Activated CD4-positive, alpha-beta T cell treated with anti-CD3 and anti-CD28 coated beads, Interleukin-2, amount 10 ng/mL, durations not matched to agents 24 days and 14 days (primary cell): ENCODE measurements at regions not wholly inside any gene's neighbourhood (a gene's known extent, or its start where the extent isn't known, plus 50 kb on each side); places are given as distances from the start of the nearest gene placed in this dataset.
"Not testable (repeated sequence)": the region's sequence is repeated elsewhere in the genome, so short reads cannot be mapped to it uniquely, and the experiment has no call there.

Source experiments
- DNase-seq: peaks from one replicate; pipeline ENCODE4 v3.0.0; 2022
- H3K27ac Mint-ChIP-seq: one replicate; pipeline ENCODE4 v1.8.0; 2022; ENCODE audit warnings: mild to moderate bottlenecking, mixed read lengths
- H3K27me3 Mint-ChIP-seq: one replicate; pipeline ENCODE4 v1.8.0; 2022; ENCODE audit warnings: mixed read lengths
- H3K36me3 Mint-ChIP-seq: one replicate; pipeline ENCODE4 v1.8.0; 2022; ENCODE audit warnings: low read depth, mild to moderate bottlenecking, mixed read lengths
- H3K4me1 Mint-ChIP-seq: one replicate; pipeline ENCODE4 v1.8.0; 2021; ENCODE audit warnings: mixed read lengths
- H3K4me3 Mint-ChIP-seq: one replicate; pipeline ENCODE4 v1.8.0; 2022; ENCODE audit warnings: mild to moderate bottlenecking, moderate library complexity, mixed read lengths
- H3K9me3 Mint-ChIP-seq: one replicate; pipeline ENCODE4 v1.8.0; 2021; ENCODE audit warnings: mixed read lengths
- intact Hi-C: fragments of 100-400 bp; cut with micrococcal nuclease; formaldehyde crosslinking; loops from one replicate; pipeline ENCODE4 v1.15.1; 2023

- Mint-ChIP-seq H3K4me1 (no peaks in the 10 kb centered on the region), H3K27ac (no peak overlapping the region), H3K9me3 (peaks cover 3% of the 10 kb centered on the region), H3K36me3 (no peaks in the 10 kb centered on the region), H3K27me3 (peaks cover 8% of the 10 kb centered on the region), H3K4me3 (no peak overlapping the region)
- intact Hi-C loops: no loop called here
- no peak for DNase-seq
Observed at GRCh38 chr12:94841904-94842610, 161.4 kb downstream of the NDUFA12 start.

- no peak for DNase-seq
- peaks cover 3% of the 10 kb centered on the region for H3K9me3 Mint-ChIP-seq
- no peaks in the 10 kb centered on the region for H3K36me3 Mint-ChIP-seq
- no peak overlapping the region for H3K4me3 Mint-ChIP-seq
- H3K27ac Mint-ChIP-seq: no peak overlapping the region
- no peaks in the 10 kb centered on the region for H3K4me1 Mint-ChIP-seq
- H3K27me3 Mint-ChIP-seq: peaks cover 7% of the 10 kb centered on the region
- intact Hi-C loops: no loop called here
Observed at GRCh38 chr12:94841177-94841576, 162.3 kb downstream of the NDUFA12 start.

GRCh38 chr12:94839347-94839746, 164.2 kb downstream of the NDUFA12 start:
- DNase-seq: no peak
- no peak overlapping the region for H3K27ac Mint-ChIP-seq
- no peak overlapping the region for H3K4me3 Mint-ChIP-seq
- intact Hi-C loops: no loop called here
- H3K9me3 Mint-ChIP-seq: no peaks in the 10 kb centered on the region
- no peaks in the 10 kb centered on the region for H3K36me3 Mint-ChIP-seq
- H3K4me1 Mint-ChIP-seq: no peaks in the 10 kb centered on the region
- no peaks in the 10 kb centered on the region for H3K27me3 Mint-ChIP-seq

GRCh38 chr12:94836952-94837670, 166.4 kb downstream of the NDUFA12 start:
- H3K27ac Mint-ChIP-seq, DNase-seq, H3K4me3 Mint-ChIP-seq, H3K27me3 Mint-ChIP-seq, H3K4me1 Mint-ChIP-seq, H3K9me3 Mint-ChIP-seq, H3K36me3 Mint-ChIP-seq, intact Hi-C loops: not testable (repeated sequence)

- H3K4me3 Mint-ChIP-seq: no peak overlapping the region
- intact Hi-C loops: no loop called here
- H3K4me1 Mint-ChIP-seq: peaks cover 9% of the 10 kb centered on the region
- H3K27me3 Mint-ChIP-seq: no peaks in the 10 kb centered on the region
- H3K27ac Mint-ChIP-seq: no peak overlapping the region
- peaks cover 5% of the 10 kb centered on the region for H3K9me3 Mint-ChIP-seq
- DNase-seq: no peak
- H3K36me3 Mint-ChIP-seq: no peaks in the 10 kb centered on the region
Observed at GRCh38 chr12:94834036-94834625, 169.4 kb downstream of the NDUFA12 start.

GRCh38 chr12:94832780-94833681, 170.5 kb downstream of the NDUFA12 start:
- H3K9me3 Mint-ChIP-seq: peaks cover 7% of the 10 kb centered on the region
- no peak overlapping the region for H3K27ac Mint-ChIP-seq
- DNase-seq: no peak
- H3K36me3 Mint-ChIP-seq: no peaks in the 10 kb centered on the region
- intact Hi-C loops: no loop called here
- H3K27me3 Mint-ChIP-seq: no peaks in the 10 kb centered on the region
- H3K4me3 Mint-ChIP-seq: no peak overlapping the region
- peaks cover 9% of the 10 kb centered on the region for H3K4me1 Mint-ChIP-seq

GRCh38 chr12:94832105-94832504, 171.4 kb downstream of the NDUFA12 start:
- H3K4me3 Mint-ChIP-seq: no peak overlapping the region
- intact Hi-C loops: no loop called here
- no peaks in the 10 kb centered on the region for H3K36me3 Mint-ChIP-seq

GRCh38 chr12:94831081-94831751, 172.3 kb downstream of the NDUFA12 start:
- peak overlapping the region; percentile 54 for H3K27ac Mint-ChIP-seq
- peaks cover 10% of the 10 kb centered on the region for H3K9me3 Mint-ChIP-seq
- intact Hi-C loops: no loop called here
- H3K27me3 Mint-ChIP-seq: no peaks in the 10 kb centered on the region
- no peaks in the 10 kb centered on the region for H3K36me3 Mint-ChIP-seq
- peaks cover 9% of the 10 kb centered on the region for H3K4me1 Mint-ChIP-seq
- peak; percentile 63 for DNase-seq
- H3K4me3 Mint-ChIP-seq: peak overlapping the region; percentile 10

More at GRCh38 chr12:94832105-94832504, 171.4 kb downstream of the NDUFA12 start:
- no peak for DNase-seq
- Mint-ChIP-seq H3K27me3 (no peaks in the 10 kb centered on the region), H3K4me1 (peaks cover 9% of the 10 kb centered on the region), H3K27ac (no peak overlapping the region), H3K9me3 (peaks cover 10% of the 10 kb centered on the region)

- Mint-ChIP-seq H3K27me3 (peaks cover 5% of the 10 kb centered on the region), H3K4me3 (no peak overlapping the region), H3K36me3 (no peaks in the 10 kb centered on the region), H3K27ac (no peak overlapping the region), H3K9me3 (peaks cover 10% of the 10 kb centered on the region), H3K4me1 (peaks cover 9% of the 10 kb centered on the region)
- intact Hi-C loops: no loop called here
- DNase-seq: no peak
Observed at GRCh38 chr12:94829552-94829951, 173.9 kb downstream of the NDUFA12 start.

GRCh38 chr12:94819011-94819410, 168.7 kb upstream of the TMCC3 start:
- H3K4me1 Mint-ChIP-seq: no peaks in the 10 kb centered on the region
- intact Hi-C loops: no loop called here
- no peaks in the 10 kb centered on the region for H3K36me3 Mint-ChIP-seq
- no peak overlapping the region for H3K4me3 Mint-ChIP-seq
- DNase-seq: no peak
- no peak overlapping the region for H3K27ac Mint-ChIP-seq
- H3K27me3 Mint-ChIP-seq: no peaks in the 10 kb centered on the region
- peaks cover 7% of the 10 kb centered on the region for H3K9me3 Mint-ChIP-seq

- H3K27me3 Mint-ChIP-seq: no peaks in the 10 kb centered on the region
- H3K4me3 Mint-ChIP-seq: no peak overlapping the region
- H3K27ac Mint-ChIP-seq: no peak overlapping the region
- H3K9me3 Mint-ChIP-seq: peaks cover 15% of the 10 kb centered on the region
- intact Hi-C loops: no loop called here
- no peak for DNase-seq
- H3K36me3 Mint-ChIP-seq: peaks cover 2% of the 10 kb centered on the region
- no peaks in the 10 kb centered on the region for H3K4me1 Mint-ChIP-seq
Observed at GRCh38 chr12:94817695-94818075, 167.3 kb upstream of the TMCC3 start.

- H3K36me3 Mint-ChIP-seq, DNase-seq, H3K4me3 Mint-ChIP-seq, H3K27ac Mint-ChIP-seq, H3K4me1 Mint-ChIP-seq, intact Hi-C loops, H3K27me3 Mint-ChIP-seq: not testable (repeated sequence)
- peaks cover 15% of the 10 kb centered on the region for H3K9me3 Mint-ChIP-seq
Observed at GRCh38 chr12:94817201-94817600, 166.8 kb upstream of the TMCC3 start.

- peaks cover 15% of the 10 kb centered on the region for H3K9me3 Mint-ChIP-seq
- H3K36me3 Mint-ChIP-seq, H3K27me3 Mint-ChIP-seq, H3K4me3 Mint-ChIP-seq, H3K27ac Mint-ChIP-seq, intact Hi-C loops, DNase-seq, H3K4me1 Mint-ChIP-seq: not testable (repeated sequence)
Observed at GRCh38 chr12:94816746-94817145, 166.4 kb upstream of the TMCC3 start.
